Hypothalamus (tissue), 51 donors: ENCODE measurements at regions not wholly inside any gene's neighbourhood (a gene's known extent, or its start where the extent isn't known, plus 50 kb on each side); places are given as distances from the start of the nearest gene placed in this dataset.
A peak's percentile ranks its signal among the peaks of the same experiment; 100 is the strongest.
"Not testable (repeated sequence)": the region's sequence is repeated elsewhere in the genome, so short reads cannot be mapped to it uniquely, and the experiment has no call there.

ENCODE experiments used
- DNase-seq, 51 donors: peaks; one replicate each; lab custom pipeline; 2025; lab: John Stamatoyannopoulos, UW

- no peak for DNase-seq
Observed at GRCh38 chr2:226540204-226540994, 259.2 kb downstream of the IRS1 start.

GRCh38 chr2:226536410-226536809 lies 263.2 kb downstream of the IRS1 start:
- DNase-seq, result no peak

GRCh38 chr2:226532976-226533375 lies 266.6 kb downstream of the IRS1 start:
- not testable (repeated sequence) for DNase-seq

GRCh38 chr2:226531061-226531810 lies 268.4 kb downstream of the IRS1 start:
- DNase-seq, result no peak

GRCh38 chr2:226529556-226529955 lies 270.1 kb downstream of the IRS1 start:
- DNase-seq, result no peak

GRCh38 chr2:226526716-226527115 lies 272.9 kb downstream of the IRS1 start:
- no peak for DNase-seq

GRCh38 chr2:226524381-226524843 lies 275.2 kb downstream of the IRS1 start:
- no peak for DNase-seq

- no peak for DNase-seq
Observed at GRCh38 chr2:226520723-226521122, 278.9 kb downstream of the IRS1 start.

- no peak for DNase-seq
Observed at GRCh38 chr2:226515344-226516055, 284.1 kb downstream of the IRS1 start.

GRCh38 chr2:226514895-226515294 lies 284.7 kb downstream of the IRS1 start:
- no peak for DNase-seq

GRCh38 chr2:226511311-226511710 lies 288.3 kb downstream of the IRS1 start:
- no peak for DNase-seq

GRCh38 chr2:226508683-226509082 lies 290.9 kb downstream of the IRS1 start:
- DNase-seq, result no peak

GRCh38 chr2:226508005-226508404 lies 291.6 kb downstream of the IRS1 start:
- DNase-seq, result no peak

- no peak for DNase-seq
Observed at GRCh38 chr2:226497146-226497909, 302.3 kb downstream of the IRS1 start.

- no peak for DNase-seq
Observed at GRCh38 chr2:226496273-226496550, 303.4 kb downstream of the IRS1 start.

GRCh38 chr2:226495466-226496272 lies 304.0 kb downstream of the IRS1 start:
- peak in 1 of 51 donors; percentile 1 for DNase-seq

GRCh38 chr2:226491112-226491511 lies 308.5 kb downstream of the IRS1 start:
- no peak for DNase-seq

GRCh38 chr2:226489775-226490541 lies 309.7 kb downstream of the IRS1 start:
- no peak for DNase-seq

- DNase-seq, result no peak
Observed at GRCh38 chr2:226488034-226488433, 311.6 kb downstream of the IRS1 start.
